Natural killer cell treated with Interleukin-12 subunit alpha and Interleukin-12 subunit beta and Interleukin-15 and Interleukin-18, amount 100 ng/mL, for 72 hours (primary cell): ENCODE measurements at regions not wholly inside any gene's neighbourhood (a gene's known extent, or its start where the extent isn't known, plus 50 kb on each side); places are given as distances from the start of the nearest gene placed in this dataset.

Source experiments
- ATAC-seq, 2 donors: fragments of 150-1000 bp; cut with Tn5 transposase in 1 of 2; sonication (Bioruptor Pico), chemical (Tn5 transposase) in 1 of 2; 2 replicates each; pipeline ENCODE4 v1.10.0; 2021
- DNase-seq: peaks from one replicate; pipeline ENCODE4 v3.0.0; 2022; ENCODE audit warnings: low spot score
- H3K27ac Mint-ChIP-seq, 2 donors: 1 replicate in 1 of 2; 2 replicates in 1 of 2; pipeline ENCODE4 v1.8.0; 2022; ENCODE audit warnings: mixed read lengths in 2 of 2, mild to moderate bottlenecking in 1 of 2, moderate library complexity in 1 of 2
- H3K27me3 Mint-ChIP-seq, 2 donors: 1 replicate in 1 of 2; 2 replicates in 1 of 2; pipeline ENCODE4 v1.8.0; 2022; ENCODE audit warnings: mixed read lengths in 2 of 2
- H3K36me3 Mint-ChIP-seq: one replicate; pipeline ENCODE4 v1.8.0; 2022; ENCODE audit warnings: mixed read lengths
- H3K4me1 Mint-ChIP-seq, 2 donors: 1 replicate in 1 of 2; 2 replicates in 1 of 2; pipeline ENCODE4 v1.8.0; 2022; ENCODE audit warnings: low read depth in 2 of 2, mixed read lengths in 2 of 2, mild to moderate bottlenecking in 1 of 2
- H3K4me3 Mint-ChIP-seq: one replicate; pipeline ENCODE4 v1.8.0; 2022; ENCODE audit warnings: mixed read lengths
- H3K9me3 Mint-ChIP-seq: 2 replicates; pipeline ENCODE4 v1.8.0; 2022; ENCODE audit warnings: mixed read lengths

DNA sequence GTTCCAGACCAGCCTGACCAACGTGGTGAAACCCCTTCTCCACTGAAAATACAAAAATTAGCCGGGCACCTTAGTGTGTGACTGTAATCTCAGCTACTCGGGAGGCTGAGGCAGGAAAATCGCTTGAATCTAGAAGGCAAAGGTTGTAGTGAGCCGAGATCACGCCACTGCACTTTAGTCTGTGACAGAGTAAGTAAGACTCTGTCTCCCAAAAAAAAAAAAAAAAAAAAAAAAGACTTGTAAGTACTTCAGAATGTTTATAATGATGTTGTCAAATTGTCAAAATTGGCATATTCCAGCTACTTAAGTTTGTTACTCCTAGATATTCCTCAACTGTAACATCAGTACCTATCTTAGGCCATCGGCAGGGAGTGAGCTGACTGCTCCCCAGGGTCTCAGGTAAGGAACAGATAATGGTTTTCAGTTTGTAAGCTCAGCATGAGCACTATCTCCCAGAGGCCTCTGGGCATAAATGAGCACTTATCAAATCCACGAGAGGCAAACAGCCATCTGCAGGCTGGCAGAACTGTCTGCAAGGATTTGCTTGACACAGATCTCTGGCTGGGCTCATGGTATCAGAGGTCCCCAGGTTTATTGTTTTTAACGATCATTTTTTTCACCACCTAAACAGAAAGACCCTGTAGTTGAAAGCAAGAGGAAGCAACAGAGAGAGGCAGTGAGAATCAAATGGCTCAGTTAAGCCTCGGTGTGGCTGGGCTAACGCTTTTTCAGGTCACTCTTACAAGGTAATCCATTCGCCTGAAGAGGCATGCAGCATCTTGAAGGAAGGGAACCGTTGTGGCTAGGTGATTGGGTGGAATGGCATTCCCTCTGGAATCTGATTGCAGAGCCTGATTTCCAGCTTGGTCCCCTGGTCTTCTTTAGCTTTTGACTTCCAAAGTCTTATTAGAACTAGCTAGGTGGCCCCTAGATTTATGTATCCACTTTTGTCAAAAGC, 115.9 kb downstream of the LY86 start:
- Mint-ChIP-seq H3K4me3 (no peak overlapping the region), H3K27ac (no peak overlapping the region), H3K9me3 (no peaks in the 10 kb centered on the region), H3K4me1 (no peaks in the 10 kb centered on the region), H3K27me3 (peaks cover 16 to 23% of the 10 kb centered on the region in 2 donors), H3K36me3 (no peaks in the 10 kb centered on the region)
- DNase-seq (no peak), ATAC-seq (no peak)

DNA sequence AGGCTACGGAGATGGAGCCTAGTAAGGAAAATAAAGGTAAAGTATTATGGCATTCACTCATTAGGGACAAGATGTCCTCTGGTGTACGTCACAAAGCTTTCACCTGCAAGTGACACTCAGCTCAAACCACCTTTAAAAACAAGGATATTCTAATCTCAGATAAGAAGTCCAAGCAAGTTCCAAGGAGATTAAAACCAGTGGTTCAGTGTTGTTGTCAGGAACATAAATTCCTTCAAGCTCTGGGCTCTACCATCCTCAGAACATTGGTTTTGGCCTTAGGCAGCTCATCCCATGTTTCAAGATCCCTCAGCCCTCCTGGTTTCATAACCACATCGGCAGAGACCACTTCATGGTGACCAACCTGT, 116.5 kb downstream of the LY86 start:
- H3K27ac Mint-ChIP-seq: no peak overlapping the region
- ATAC-seq: no peak
- no peak for DNase-seq
- H3K4me3 Mint-ChIP-seq: no peak overlapping the region
- H3K4me1 Mint-ChIP-seq: no peaks in the 10 kb centered on the region
- H3K36me3 Mint-ChIP-seq: no peaks in the 10 kb centered on the region
- no peaks in the 10 kb centered on the region for H3K9me3 Mint-ChIP-seq
- H3K27me3 Mint-ChIP-seq: peaks cover 23% of the 10 kb centered on the region in 2 donors

DNA sequence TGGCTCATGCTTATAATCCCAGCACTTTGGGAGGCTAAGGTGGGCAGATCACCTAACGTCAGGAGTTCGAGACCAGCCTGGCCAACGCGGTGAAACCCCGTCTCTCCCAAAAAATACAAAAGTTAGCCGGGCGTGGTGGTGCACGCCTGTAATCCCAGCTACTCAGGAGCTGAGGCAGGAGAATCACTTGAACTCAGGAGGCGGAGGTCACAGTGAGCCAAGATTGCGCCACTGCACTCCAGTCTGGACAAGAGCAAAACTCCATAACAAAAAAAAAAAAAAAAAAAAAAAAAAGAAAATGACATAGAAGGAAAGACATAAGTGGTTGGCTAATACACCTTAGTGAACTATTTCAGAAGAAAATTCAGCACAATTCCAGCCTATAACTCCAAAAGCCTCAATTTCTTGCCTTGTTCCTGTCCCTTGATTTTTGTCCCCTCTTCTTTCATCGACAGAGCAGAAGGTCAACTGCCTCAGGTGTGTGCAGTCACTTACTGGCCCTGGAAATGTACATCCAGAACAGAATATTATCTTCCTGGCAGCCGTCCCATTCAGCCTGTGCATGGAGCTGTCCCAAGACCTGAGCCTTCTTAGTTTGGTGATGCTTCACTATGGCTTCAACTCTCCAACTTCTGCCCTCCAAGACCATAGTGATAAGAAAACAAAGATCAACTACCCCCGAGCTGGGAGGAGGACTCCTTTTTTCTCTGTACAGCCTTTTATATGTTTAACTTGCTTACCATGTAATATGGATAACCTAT, 117.6 kb downstream of the LY86 start:
- ATAC-seq: no peak
- DNase-seq: no peak
- no peaks in the 10 kb centered on the region for H3K36me3 Mint-ChIP-seq
- H3K27me3 Mint-ChIP-seq: peaks cover 32 to 33% of the 10 kb centered on the region in 2 donors
- H3K9me3 Mint-ChIP-seq: no peaks in the 10 kb centered on the region
- no peak overlapping the region for H3K27ac Mint-ChIP-seq
- H3K4me1 Mint-ChIP-seq: no peaks in the 10 kb centered on the region
- no peak overlapping the region for H3K4me3 Mint-ChIP-seq

DNA sequence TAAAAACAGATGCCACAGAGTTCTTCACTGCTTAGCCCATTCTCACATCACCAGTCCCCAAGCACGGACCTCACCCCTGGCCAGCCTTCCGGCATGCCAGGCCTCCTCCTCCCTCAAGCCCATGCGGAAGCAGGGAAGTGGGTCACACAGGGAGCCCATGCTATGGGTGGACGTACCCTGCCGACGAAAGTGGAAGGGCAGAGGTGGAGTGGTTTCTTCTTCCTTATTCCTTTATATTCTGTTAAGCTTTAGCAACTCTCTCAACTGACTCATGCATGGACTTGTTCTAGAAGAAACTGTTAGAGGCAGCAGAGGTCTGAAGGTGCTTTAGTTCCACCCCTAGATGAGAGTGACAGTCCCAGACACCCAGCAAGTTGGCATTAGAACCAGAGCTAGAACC, 118.6 kb downstream of the LY86 start:
- Mint-ChIP-seq H3K4me3 (no peak overlapping the region), H3K27ac (no peak overlapping the region), H3K9me3 (no peaks in the 10 kb centered on the region), H3K36me3 (no peaks in the 10 kb centered on the region), H3K27me3 (peaks cover 31 to 44% of the 10 kb centered on the region in 2 donors), H3K4me1 (peaks cover 8% of the 10 kb centered on the region in 2 donors)
- DNase-seq (no peak), ATAC-seq (no peak)

DNA sequence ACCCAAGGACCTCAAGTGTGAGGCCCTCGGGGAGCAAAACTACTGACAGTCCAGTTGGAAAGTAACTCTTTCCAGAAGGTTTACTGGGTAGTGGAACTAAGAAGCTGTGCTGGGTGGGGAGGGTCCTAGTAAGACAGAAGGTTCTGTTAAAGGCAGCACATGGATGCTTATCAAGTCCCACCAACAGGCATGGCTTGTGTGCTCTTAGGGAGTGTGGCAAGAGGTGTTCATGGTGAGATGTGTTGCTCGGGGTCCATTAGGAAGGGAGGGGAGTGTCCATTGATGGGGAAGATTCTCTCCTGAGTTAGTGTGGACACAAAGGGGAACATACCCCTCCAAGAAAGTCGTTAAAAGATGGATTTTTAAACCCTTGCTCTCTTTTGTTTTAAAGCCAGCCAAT, 120.6 kb downstream of the LY86 start:
- peaks cover 35 to 52% of the 10 kb centered on the region in 2 donors for H3K27me3 Mint-ChIP-seq
- H3K4me1 Mint-ChIP-seq: peaks cover 15% of the 10 kb centered on the region in 2 donors
- ATAC-seq: no peak
- H3K9me3 Mint-ChIP-seq: no peaks in the 10 kb centered on the region
- H3K27ac Mint-ChIP-seq: no peak overlapping the region
- H3K4me3 Mint-ChIP-seq: no peak overlapping the region
- DNase-seq: no peak
- H3K36me3 Mint-ChIP-seq: no peaks in the 10 kb centered on the region

DNA sequence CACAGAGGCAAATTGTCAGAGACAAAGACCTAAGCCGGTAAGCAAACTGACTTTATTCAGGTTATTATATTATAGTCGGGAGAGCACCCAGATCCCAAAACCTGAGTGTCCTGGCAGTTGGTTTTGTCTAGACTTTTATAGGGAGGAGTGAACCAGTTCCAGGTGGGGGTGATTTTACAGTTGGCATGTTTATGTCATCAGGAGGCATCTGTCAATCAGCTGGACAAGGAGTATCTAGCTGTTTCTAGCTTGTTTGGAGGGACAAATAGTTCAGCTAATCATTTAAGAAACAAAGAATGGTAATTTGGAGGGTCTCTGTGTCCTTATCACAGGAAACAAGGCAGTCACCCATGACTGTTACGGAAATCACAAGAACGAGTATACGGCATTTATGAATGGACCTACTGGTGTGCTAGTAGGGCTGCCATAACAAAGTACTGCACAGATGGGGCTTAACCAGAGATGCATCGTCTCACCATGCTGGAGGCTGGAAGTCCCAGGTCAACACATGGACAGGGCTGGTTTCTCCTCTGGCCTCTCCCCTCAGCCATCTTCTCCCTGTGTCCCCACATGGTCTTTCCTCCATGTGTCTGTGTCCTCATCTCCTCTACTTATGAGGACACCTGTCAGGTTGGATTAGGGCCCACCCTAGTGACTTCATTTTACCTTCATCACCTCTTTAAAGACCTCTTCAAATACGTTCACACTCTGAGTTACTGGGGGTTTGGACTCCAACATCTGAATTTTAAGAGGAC, 122.7 kb downstream of the LY86 start:
- no peak for DNase-seq
- Mint-ChIP-seq H3K9me3 (no peaks in the 10 kb centered on the region), H3K4me3 (peak overlapping the region; percentile 36), H3K36me3 (no peaks in the 10 kb centered on the region), H3K4me1 (peaks cover 15% of the 10 kb centered on the region in 2 donors), H3K27me3 (peaks cover 33 to 47% of the 10 kb centered on the region in 2 donors), H3K27ac (no peak overlapping the region)
- ATAC-seq: no peak

DNA sequence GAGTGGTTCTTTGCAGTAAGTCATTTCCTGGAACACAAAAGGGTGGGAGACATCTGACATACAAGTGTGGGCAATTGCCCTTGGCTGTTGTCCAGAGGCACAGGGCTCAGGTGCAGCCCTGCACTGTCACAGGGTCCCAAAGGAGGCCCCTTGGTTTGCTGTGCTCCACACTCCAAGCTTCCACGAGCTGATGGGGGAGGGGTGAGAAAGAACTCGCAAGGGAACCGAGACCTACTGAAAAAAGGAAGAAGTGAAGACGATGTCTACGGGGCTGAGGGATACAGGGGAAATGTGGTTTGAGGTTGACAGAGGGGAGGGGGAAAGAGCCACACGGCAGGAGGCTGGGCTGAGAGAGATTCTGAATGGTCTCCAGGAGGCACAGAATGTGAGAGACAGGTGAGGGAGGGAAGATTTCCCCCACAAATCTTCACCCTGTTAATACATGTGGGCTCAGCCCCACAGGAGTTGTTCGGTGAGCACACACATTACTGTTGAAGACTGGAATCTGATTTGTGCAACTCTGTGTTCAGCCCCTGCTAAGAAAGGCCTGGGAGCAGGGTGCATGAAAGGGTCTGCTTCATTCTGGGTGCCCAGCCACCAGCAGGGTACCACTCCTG, 123.4 kb downstream of the LY86 start:
- H3K27ac Mint-ChIP-seq: no peak overlapping the region
- peaks cover 15% of the 10 kb centered on the region in 2 donors for H3K4me1 Mint-ChIP-seq
- DNase-seq (no peak), ATAC-seq (peak; percentile 21 to 29)
- H3K9me3 Mint-ChIP-seq: no peaks in the 10 kb centered on the region
- peaks cover 30 to 47% of the 10 kb centered on the region in 2 donors for H3K27me3 Mint-ChIP-seq
- H3K4me3 Mint-ChIP-seq: peak overlapping the region; percentile 36
- H3K36me3 Mint-ChIP-seq: no peaks in the 10 kb centered on the region

DNA sequence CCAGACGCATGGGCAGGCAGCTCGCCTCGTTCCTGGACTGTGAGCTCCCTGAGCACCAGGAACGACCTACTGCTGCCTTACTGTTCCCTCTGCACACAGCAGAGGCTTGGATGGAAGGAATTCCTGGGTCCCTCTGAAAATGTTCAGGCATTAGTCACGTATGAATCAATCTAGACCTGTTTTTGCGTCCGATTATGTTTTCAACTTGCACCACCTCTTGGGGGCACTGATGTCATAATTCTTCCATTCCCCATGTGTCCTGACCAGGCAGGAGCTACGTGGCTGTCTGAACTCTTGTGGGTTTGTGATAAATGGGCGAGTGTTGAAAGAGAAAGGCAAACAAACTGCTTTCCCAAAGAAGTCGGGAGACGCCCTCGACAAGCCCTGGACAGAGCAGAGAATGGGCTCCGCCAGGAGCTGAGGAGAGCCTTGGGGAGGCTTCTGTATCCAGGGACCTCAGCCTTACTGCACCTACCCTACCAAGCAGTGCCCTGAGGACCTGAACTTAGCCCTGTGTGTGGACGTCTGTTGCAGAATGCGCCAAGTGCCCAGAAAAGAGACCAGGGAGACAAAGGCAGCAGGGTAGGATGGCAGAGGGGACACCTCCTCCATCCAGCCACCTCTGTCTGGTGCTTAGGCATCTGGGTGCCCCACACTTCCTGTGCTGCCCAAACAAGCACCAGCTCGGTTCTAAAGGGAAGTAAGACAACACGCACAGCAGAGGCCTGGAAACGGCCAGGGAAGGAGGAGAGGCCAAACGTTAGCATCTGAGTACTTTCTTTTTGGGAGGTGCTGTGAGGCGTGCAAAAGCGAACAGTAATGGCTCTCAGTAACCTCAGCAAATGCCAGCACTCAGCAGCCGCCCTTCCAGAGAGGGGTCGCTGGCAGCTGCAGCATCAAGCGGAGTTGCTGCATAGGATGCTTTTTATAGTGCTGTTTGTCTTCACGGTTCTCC, 124.2 kb downstream of the LY86 start:
- no peak overlapping the region for H3K4me3 Mint-ChIP-seq
- H3K27me3 Mint-ChIP-seq: peaks cover 28 to 47% of the 10 kb centered on the region in 2 donors
- H3K9me3 Mint-ChIP-seq: no peaks in the 10 kb centered on the region
- peak in 1 of 2 donors; percentile 49 for ATAC-seq
- peaks cover 15% of the 10 kb centered on the region in 2 donors for H3K4me1 Mint-ChIP-seq
- no peak overlapping the region for H3K27ac Mint-ChIP-seq
- no peak for DNase-seq
- H3K36me3 Mint-ChIP-seq: no peaks in the 10 kb centered on the region

DNA sequence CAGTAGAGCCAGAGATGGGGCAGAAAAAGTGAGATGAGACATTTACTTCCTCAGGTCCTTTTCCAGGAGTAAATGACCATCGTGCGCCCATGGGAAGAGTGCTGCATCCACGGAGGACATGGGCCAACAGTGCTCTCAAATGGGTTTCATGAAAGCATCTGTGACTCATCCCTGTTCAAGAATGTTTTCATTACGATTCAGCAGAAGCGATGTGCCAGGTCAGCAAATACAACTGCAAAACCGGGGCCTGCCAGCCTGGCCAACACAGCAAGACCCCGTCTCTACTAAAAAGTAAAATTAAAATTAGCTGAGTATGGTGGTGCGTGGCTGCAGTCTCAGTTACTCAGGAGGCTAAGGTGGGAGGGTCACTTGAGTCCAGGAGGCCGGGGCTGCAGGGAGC, 125.1 kb downstream of the LY86 start:
- H3K4me1 Mint-ChIP-seq: peaks cover 15% of the 10 kb centered on the region in 2 donors
- no peaks in the 10 kb centered on the region for H3K9me3 Mint-ChIP-seq
- no peak overlapping the region for H3K4me3 Mint-ChIP-seq
- peaks cover 26 to 43% of the 10 kb centered on the region in 2 donors for H3K27me3 Mint-ChIP-seq
- DNase-seq (no peak), ATAC-seq (no peak)
- no peak overlapping the region for H3K27ac Mint-ChIP-seq
- H3K36me3 Mint-ChIP-seq: no peaks in the 10 kb centered on the region

DNA sequence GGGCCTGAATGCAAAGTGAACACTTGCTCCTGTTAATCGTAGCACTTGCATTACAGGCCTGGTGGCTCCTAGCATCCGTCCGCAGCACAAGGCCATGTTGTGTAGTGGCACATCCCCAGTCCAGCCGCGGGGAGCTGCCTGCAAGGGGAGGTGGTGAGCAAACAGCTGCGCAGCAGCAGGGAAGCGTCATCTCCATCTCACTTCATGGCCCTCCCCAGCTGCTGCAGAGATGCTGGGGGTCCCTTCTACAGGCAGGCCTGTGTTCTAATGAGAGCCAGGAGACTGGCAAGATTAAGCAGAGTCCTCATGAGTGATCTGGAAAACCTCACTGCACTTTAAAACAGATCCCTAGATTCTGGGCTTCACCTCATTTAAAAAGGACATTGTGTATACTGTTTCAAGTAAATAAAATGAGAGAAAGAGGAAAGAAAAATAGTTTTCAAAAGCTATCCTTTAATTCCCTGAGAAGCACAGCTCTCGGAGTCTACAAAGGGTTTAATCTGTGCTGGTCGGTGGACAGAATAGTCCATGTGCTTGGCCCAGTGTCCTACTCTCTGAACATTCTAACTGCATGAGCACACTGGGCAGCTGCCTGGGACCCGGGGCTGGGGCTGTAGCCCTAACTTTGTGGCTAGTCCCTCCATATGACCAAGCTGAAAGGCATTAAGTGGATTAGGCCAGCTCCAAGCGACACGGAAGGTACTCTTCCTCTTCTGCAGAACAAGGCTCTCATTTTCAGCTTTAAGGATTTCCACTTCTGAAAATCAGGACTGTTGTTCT, 125.8 kb downstream of the LY86 start:
- H3K4me3 Mint-ChIP-seq: no peak overlapping the region
- no peaks in the 10 kb centered on the region for H3K9me3 Mint-ChIP-seq
- ATAC-seq: no peak
- H3K36me3 Mint-ChIP-seq: no peaks in the 10 kb centered on the region
- H3K4me1 Mint-ChIP-seq: peaks cover 15% of the 10 kb centered on the region in 2 donors
- peaks cover 24 to 36% of the 10 kb centered on the region in 2 donors for H3K27me3 Mint-ChIP-seq
- no peak for DNase-seq
- no peak overlapping the region for H3K27ac Mint-ChIP-seq

DNA sequence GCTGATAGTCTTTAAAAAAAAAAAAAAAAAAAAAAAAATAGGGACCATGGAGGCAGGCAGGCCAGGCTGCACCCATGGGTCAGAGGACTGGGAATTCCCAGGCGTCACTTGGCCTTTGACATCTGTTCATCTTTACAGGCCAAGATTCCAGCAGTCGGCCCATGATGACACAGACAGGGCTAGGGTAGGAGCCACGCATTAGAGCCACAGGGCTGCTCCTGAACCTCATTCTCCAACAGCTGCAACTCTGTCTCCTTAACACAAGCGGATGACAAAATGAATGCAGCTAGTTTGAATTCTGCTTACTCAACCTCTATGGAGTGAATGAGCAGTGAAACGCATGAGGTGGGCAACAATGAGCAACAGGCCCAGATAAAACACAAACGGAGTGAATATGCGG, 126.4 kb downstream of the LY86 start:
- H3K4me3 Mint-ChIP-seq: no peak overlapping the region
- no peak for DNase-seq
- H3K9me3 Mint-ChIP-seq: no peaks in the 10 kb centered on the region
- no peak for ATAC-seq
- peaks cover 15% of the 10 kb centered on the region in 2 donors for H3K4me1 Mint-ChIP-seq
- H3K27ac Mint-ChIP-seq: no peak overlapping the region
- no peaks in the 10 kb centered on the region for H3K36me3 Mint-ChIP-seq
- H3K27me3 Mint-ChIP-seq: peaks cover 22 to 30% of the 10 kb centered on the region in 2 donors

DNA sequence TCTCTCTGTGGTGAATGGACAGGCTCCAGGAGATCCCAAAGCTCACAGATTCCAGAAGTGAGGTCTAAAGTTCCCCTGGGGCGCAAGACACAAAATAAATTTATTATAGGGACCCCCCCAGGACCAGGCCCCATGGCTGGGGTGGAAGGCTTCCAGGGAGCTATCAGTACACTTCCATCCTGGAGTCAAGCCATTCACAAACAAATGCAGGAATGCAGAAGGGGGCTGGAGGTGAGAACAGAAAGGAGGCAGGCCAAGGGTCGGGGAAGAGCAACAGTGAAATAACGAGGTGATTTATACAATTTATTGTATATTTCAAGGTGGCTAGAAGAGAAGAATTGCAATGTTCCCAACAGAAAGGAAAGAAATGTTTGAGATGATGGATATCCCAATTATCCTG, 126.9 kb downstream of the LY86 start:
- ATAC-seq: no peak
- H3K4me1 Mint-ChIP-seq: peaks cover 15% of the 10 kb centered on the region in 2 donors
- H3K27me3 Mint-ChIP-seq: peaks cover 17 to 25% of the 10 kb centered on the region in 2 donors

More for the DNA sequence above, 126.9 kb downstream of the LY86 start:
- Mint-ChIP-seq H3K36me3 (no peaks in the 10 kb centered on the region), H3K27ac (no peak overlapping the region), H3K4me3 (no peak overlapping the region), H3K9me3 (no peaks in the 10 kb centered on the region)
- DNase-seq: no peak
